ENCODE measurements at regions not wholly inside any gene's neighbourhood (a gene's known extent, or its start where the extent isn't known, plus 50 kb on each side); places are given as distances from the start of the nearest gene placed in this dataset.

GRCh38 chr10:62996516-62996915 is 136.6 kb upstream of the NRBF2 start:
- TF ChIP-seq CTCF (optimal IDR thresholded peaks at IDR 0.05 in 1 of 3, IDR thresholded peaks at IDR 0.05 in 1 of 3, conservative IDR thresholded peaks at IDR 0.05 in 1 of 3; ENCODE audit: extremely low read depth in 1 of 3, insufficient read depth in 2 of 3, low read length in 3 of 3), result no peak
- TF ChIP-seq EZH2 (IDR thresholded peaks at IDR 0.05; ENCODE audit: low read length), result no peak

Measured in keratinocyte (primary cell).